Activated naive CD8-positive, alpha-beta T cell treated with anti-CD3 and anti-CD28 coated beads, Interleukin-2, amount 50 U/mL, for 24 hours (primary cell): ENCODE measurements at regions not wholly inside any gene's neighbourhood (a gene's known extent, or its start where the extent isn't known, plus 50 kb on each side); places are given as distances from the start of the nearest gene placed in this dataset.

Experiments
- ATAC-seq: fragments of 150-1000 bp; cut with Tn5 transposase; one replicate; pipeline ENCODE4 v1.10.0; 2021
- DNase-seq: peaks from one replicate; pipeline ENCODE4 v3.0.0; 2021
- H3K27ac Mint-ChIP-seq: one replicate; pipeline ENCODE4 v1.8.0; 2021; ENCODE audit warnings: mild to moderate bottlenecking, mixed read lengths
- H3K27me3 Mint-ChIP-seq: one replicate; pipeline ENCODE4 v1.8.0; 2021; ENCODE audit warnings: mixed read lengths
- H3K36me3 Mint-ChIP-seq: one replicate; pipeline ENCODE4 v1.8.0; 2021; ENCODE audit warnings: low read depth, mixed read lengths
- H3K4me1 Mint-ChIP-seq: one replicate; pipeline ENCODE4 v1.8.0; 2021; ENCODE audit warnings: mixed read lengths
- H3K4me3 Mint-ChIP-seq: one replicate; pipeline ENCODE4 v1.8.0; 2021; ENCODE audit warnings: mild to moderate bottlenecking, moderate library complexity, mixed read lengths
- H3K9me3 Mint-ChIP-seq: one replicate; pipeline ENCODE4 v1.8.0; 2021; ENCODE audit warnings: mixed read lengths

DNA sequence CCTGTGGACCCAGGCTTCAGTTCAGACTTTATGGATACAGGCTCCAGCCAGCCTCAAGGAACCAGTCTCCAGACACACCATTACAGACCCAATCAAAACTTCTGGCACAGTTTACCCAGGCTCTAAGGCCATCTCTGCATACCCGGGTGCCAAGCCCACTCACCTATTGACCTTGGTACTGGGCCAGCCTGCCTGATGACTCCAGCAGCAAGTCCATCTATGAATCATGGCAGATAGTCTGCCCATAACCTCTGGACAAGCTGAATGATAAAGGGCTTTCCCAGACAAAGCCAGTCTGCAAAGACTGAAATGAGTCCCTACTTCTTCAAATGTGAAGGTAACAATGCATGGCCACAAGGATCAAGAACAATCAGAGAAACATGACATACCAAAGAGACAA is 1327.1 kb upstream of the C9orf72 start:
- Mint-ChIP-seq H3K4me3 (no peak overlapping the region), H3K4me1 (no peaks in the 10 kb centered on the region), H3K27ac (no peak overlapping the region), H3K27me3 (no peaks in the 10 kb centered on the region), H3K36me3 (no peaks in the 10 kb centered on the region), H3K9me3 (no peaks in the 10 kb centered on the region)
- ATAC-seq (no peak), DNase-seq (no peak)

DNA sequence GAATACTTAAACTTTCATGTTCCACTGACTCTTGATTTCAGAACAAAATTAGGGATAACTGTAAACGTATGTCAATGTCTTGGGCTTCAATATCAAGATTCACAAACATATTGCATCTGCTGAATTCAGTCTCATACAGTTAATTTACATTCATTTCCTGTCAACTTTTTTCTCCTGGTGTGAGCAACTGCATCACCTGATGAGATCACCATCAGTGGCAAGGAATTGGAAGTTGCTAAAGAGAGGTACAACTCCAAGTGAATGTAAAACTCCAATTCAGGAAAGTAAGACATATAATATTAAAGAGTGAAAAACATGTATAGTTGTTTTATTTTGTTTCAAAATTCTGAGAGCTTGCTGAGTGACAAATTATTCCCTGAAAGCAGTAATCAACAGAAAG is 1336.2 kb upstream of the C9orf72 start:
- ATAC-seq = no peak
- Mint-ChIP-seq H3K27ac (no peak overlapping the region), H3K4me1 (no peaks in the 10 kb centered on the region), H3K36me3 (no peaks in the 10 kb centered on the region), H3K27me3 (no peaks in the 10 kb centered on the region), H3K4me3 (no peak overlapping the region), H3K9me3 (peaks cover 4% of the 10 kb centered on the region)
- no peak for DNase-seq

DNA sequence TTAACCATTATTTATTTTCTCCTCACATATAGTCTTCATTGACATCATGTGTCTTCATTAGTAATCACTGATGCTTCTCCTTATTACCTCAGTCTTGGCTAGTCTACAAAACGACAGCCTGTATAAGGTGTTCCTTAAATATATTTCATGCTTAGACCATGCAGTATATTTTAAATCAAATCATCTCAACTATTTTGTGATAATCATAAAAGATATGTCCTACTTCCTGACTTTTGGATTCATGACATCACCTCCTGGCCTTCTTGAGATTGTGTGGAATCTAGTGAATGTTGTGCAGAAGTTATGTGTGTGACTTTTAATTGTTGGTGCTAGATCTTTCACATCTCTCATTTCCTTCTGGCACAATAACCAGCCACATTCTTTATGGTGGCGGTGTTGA is 1339.3 kb upstream of the C9orf72 start:
- ATAC-seq = no peak
- Mint-ChIP-seq H3K36me3 (no peaks in the 10 kb centered on the region), H3K27me3 (no peaks in the 10 kb centered on the region), H3K4me1 (no peaks in the 10 kb centered on the region), H3K9me3 (no peaks in the 10 kb centered on the region), H3K4me3 (no peak overlapping the region), H3K27ac (no peak overlapping the region)
- DNase-seq = no peak

DNA sequence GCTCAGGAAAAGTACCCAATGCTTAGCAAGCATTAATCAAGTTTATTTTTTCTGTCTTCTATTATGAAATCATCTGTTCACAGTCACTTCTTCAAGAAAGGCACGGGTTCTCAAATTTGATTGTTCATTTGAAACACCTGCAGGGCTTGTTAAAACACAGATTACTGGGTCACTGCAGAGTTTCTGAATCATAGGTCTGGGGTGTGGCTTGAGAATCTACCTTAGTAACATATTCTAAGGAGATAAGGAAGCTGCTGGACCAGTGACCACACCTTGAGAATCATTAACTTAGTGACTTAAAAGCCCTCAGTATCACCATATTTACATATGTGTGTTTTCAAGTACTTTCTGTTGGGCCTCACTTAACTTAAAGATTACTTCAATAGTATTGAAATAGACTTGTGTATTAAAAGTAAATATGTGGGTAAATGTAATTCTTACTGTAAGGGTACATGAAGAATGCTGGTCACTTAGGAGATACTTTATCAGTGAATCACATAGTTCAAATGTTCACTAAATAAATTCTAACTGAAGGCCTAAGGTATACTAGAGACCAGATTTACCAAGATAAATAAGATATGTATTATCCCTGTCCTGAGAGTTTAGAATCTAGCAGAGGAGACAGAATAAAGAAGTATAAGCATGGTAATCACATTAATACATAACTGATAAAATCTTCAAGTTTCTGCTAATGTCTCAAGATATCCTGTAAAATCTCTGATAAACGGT is 1342.1 kb upstream of the C9orf72 start:
- Mint-ChIP-seq H3K27me3 (no peaks in the 10 kb centered on the region), H3K36me3 (no peaks in the 10 kb centered on the region), H3K9me3 (no peaks in the 10 kb centered on the region), H3K4me1 (no peaks in the 10 kb centered on the region), H3K27ac (no peak overlapping the region), H3K4me3 (no peak overlapping the region)
- DNase-seq (no peak), ATAC-seq (no peak)

DNA sequence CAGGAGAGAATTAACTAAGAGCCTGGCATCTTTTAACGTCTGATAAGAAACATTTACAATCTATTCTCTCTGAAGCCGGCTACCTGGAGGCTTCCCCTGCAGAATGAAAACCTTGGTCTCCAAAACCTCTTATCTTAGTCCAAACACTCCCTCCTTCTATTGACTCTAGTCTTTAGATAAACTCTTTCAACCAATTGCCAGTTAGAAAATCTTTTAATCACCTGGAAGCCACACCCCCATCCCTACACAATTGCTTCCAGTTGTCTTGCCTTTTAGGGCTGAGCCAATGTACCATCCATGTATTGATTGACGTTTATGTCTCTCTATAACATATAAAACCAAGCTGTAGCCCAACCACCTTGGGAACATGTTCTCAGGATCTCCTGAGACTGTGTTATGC is 1343.1 kb upstream of the C9orf72 start:
- ATAC-seq (no peak), DNase-seq (no peak)
- no peaks in the 10 kb centered on the region for H3K9me3 Mint-ChIP-seq
- H3K36me3 Mint-ChIP-seq = no peaks in the 10 kb centered on the region
- H3K27me3 Mint-ChIP-seq = no peaks in the 10 kb centered on the region
- H3K4me3 Mint-ChIP-seq = no peak overlapping the region
- H3K27ac Mint-ChIP-seq = no peak overlapping the region
- no peaks in the 10 kb centered on the region for H3K4me1 Mint-ChIP-seq

DNA sequence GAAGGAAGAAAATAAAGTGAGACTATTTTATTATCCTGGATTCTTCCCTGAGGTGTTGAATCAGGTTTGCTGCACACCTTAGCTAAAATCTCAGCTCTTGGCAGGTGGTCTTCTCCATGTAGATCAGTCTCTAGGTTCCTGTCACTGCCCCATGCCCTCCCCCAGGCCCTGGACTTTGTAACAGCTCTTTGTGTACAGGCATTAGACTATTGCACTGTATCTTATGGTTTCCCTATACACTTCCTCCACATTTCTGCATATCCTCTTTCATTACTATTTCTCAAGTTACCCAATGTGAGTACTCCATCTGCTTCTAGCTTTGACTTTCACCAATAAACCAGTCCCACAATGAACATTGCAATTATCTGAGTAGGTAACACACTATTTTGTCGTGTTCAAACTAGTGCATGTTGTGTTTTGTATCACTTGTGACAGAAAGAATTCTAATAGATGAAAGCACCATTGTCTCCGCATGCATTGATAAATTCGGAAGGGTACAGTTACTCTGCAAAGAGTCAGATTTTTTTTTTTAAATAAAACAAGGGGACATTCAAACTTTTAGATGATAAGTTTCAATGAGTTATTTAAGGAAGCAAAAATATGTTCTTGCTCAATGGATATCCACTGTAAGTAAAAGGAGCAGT is 1348.7 kb upstream of the C9orf72 start:
- Mint-ChIP-seq H3K4me1 (no peaks in the 10 kb centered on the region), H3K27ac (no peak overlapping the region), H3K27me3 (no peaks in the 10 kb centered on the region), H3K36me3 (no peaks in the 10 kb centered on the region), H3K9me3 (no peaks in the 10 kb centered on the region), H3K4me3 (no peak overlapping the region)
- DNase-seq (no peak), ATAC-seq (no peak)

DNA sequence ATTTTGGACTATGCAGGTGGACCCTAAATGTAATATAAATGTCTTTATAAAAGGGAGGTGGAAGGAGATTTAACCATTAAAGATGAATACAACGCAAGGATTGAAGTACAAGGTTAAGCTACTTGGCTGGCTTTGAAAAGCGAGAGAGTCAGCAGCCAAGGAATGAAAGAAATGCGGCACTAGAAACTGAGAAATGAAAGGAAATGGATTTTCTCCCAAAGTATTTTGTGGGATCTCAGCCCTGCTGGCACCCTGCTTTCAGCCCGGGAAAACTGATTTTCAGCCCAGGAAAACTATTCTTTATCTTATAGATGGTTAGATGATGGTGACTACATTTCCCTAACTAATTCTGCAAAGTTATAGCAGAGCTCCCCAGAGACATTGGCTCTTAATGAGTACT is 1349.6 kb upstream of the C9orf72 start:
- Mint-ChIP-seq H3K27ac (no peak overlapping the region), H3K9me3 (no peaks in the 10 kb centered on the region), H3K36me3 (no peaks in the 10 kb centered on the region), H3K27me3 (no peaks in the 10 kb centered on the region), H3K4me1 (no peaks in the 10 kb centered on the region), H3K4me3 (no peak overlapping the region)
- DNase-seq = no peak
- ATAC-seq = no peak

DNA sequence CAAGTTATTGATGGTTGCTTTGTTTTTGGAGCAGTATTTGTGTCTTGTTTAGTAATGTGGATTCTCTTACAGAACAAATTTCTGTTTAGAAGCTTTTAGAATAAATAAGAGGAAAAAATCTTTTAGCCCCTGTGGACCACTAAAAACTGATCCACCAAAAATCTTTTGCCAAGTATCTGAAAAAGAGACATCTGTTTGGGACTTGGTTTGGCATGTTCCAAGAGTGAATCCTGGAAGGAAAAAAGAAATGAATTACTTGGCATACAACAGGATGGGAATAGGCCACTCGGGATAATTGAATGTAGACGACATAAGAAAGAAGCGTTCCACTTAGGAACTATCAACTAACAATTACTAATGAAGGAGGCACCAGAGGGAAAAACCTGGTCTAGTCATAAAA is 1350.1 kb upstream of the C9orf72 start:
- Mint-ChIP-seq H3K27me3 (no peaks in the 10 kb centered on the region), H3K27ac (no peak overlapping the region), H3K4me1 (no peaks in the 10 kb centered on the region), H3K9me3 (no peaks in the 10 kb centered on the region), H3K36me3 (no peaks in the 10 kb centered on the region), H3K4me3 (no peak overlapping the region)
- ATAC-seq = no peak
- DNase-seq = no peak

DNA sequence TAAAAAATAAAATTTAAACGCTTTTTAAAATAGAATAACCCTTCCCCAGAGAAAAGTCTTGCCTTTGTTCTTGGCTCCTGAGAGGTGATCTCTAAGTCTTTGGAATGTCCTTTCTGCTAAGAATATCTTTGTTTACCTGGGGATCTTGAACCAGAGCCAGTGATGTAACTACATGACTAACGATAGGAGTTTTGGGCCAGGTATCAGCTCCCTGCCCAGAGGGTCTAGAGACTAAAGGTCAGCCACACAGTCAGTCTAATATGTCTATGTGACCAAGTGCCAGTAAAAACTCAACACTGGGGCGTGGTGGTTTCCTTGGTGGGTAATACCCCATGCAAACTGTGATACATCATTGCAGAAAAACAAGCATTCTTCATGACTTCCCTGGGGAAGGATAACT is 1351.9 kb upstream of the C9orf72 start:
- Mint-ChIP-seq H3K4me1 (no peaks in the 10 kb centered on the region), H3K27ac (no peak overlapping the region), H3K36me3 (no peaks in the 10 kb centered on the region), H3K9me3 (no peaks in the 10 kb centered on the region), H3K4me3 (no peak overlapping the region), H3K27me3 (no peaks in the 10 kb centered on the region)
- ATAC-seq = no peak
- DNase-seq = no peak

DNA sequence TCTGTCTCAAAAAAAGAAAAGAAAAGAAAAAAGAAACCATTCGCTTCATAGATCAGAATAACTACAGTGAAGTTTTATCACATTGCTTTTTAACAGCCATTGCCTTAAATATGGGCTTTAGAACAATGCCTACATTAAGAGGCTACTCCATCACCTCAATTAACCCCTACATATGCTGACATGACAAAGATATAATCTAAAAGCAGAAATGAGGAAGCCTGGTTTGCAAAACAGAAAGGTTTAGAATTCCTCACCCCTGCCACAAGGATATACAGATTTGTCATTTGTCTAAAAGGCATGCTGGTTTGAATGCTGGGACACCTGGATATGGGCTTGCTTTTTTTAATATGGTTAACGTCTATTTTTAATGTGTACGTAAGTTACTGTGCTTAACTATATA is 1353.0 kb upstream of the C9orf72 start:
- no peak for DNase-seq
- H3K9me3 Mint-ChIP-seq = no peaks in the 10 kb centered on the region
- H3K4me1 Mint-ChIP-seq = no peaks in the 10 kb centered on the region
- no peak overlapping the region for H3K4me3 Mint-ChIP-seq
- no peak for ATAC-seq
- no peak overlapping the region for H3K27ac Mint-ChIP-seq
- no peaks in the 10 kb centered on the region for H3K27me3 Mint-ChIP-seq
- no peaks in the 10 kb centered on the region for H3K36me3 Mint-ChIP-seq

DNA sequence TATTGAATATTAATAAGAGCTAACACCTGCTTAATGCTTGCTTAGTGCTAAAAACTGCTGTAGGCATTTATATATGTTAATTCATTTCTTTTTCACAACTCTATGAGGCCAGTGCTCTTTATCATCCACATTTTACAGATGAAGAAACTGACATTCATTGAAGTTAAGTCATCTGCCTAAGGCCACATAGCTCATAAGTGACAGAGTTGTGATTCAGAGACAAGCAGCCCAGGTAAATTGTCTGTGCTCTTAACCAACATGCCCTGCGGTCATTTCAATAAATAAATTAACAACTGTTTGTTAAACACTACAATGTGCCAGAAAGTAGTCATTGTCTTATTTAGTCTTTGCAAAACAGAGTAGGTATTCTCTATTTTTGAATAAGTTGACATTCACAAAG is 1354.4 kb upstream of the C9orf72 start:
- Mint-ChIP-seq H3K4me3 (no peak overlapping the region), H3K9me3 (no peaks in the 10 kb centered on the region), H3K27ac (no peak overlapping the region), H3K27me3 (no peaks in the 10 kb centered on the region), H3K4me1 (no peaks in the 10 kb centered on the region), H3K36me3 (no peaks in the 10 kb centered on the region)
- DNase-seq = no peak
- no peak for ATAC-seq

DNA sequence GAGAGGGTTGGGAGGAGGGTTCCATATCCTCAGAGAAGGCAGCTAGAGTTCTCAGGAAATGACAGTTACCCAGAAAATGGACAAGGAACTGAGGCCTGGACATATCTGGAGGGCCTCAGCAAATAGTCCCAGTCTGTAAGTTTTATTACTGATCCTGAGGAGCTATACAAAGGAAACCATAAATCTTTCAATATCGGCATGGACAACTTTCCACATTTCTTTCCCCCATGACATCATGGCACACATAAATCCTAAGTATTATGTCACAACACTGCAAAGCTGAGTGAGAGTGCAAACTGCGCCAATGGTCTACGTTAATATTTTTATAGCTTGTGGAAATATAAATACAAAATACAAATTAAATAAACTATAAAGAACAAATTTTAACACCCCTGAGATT is 1356.2 kb upstream of the C9orf72 start:
- H3K27me3 Mint-ChIP-seq = no peaks in the 10 kb centered on the region
- no peak overlapping the region for H3K4me3 Mint-ChIP-seq
- no peak overlapping the region for H3K27ac Mint-ChIP-seq
- no peak for DNase-seq
- no peaks in the 10 kb centered on the region for H3K9me3 Mint-ChIP-seq
- no peaks in the 10 kb centered on the region for H3K36me3 Mint-ChIP-seq
- no peak for ATAC-seq
- H3K4me1 Mint-ChIP-seq = no peaks in the 10 kb centered on the region

DNA sequence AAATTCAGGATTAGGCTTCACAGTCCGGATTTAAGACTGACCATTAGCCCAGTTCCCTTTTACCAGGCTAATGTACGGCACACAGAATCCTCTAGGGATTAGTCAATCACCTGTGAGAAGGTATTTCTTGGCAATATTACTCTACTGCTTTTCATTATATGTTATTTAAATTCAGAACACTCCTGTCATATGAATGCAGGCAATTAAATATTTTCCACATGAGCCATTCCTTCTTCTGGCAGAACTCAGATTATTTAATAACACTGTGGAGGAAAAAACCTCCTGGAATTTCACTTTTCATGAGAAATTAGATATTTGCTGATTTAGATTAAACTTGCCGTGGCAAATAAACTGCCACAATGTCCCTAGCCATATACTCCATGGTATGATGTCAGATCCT is 1357.5 kb upstream of the C9orf72 start:
- ATAC-seq = no peak
- no peak overlapping the region for H3K4me3 Mint-ChIP-seq
- no peak overlapping the region for H3K27ac Mint-ChIP-seq
- no peaks in the 10 kb centered on the region for H3K9me3 Mint-ChIP-seq
- no peak for DNase-seq
- H3K4me1 Mint-ChIP-seq = no peaks in the 10 kb centered on the region
- no peaks in the 10 kb centered on the region for H3K27me3 Mint-ChIP-seq
- no peaks in the 10 kb centered on the region for H3K36me3 Mint-ChIP-seq

DNA sequence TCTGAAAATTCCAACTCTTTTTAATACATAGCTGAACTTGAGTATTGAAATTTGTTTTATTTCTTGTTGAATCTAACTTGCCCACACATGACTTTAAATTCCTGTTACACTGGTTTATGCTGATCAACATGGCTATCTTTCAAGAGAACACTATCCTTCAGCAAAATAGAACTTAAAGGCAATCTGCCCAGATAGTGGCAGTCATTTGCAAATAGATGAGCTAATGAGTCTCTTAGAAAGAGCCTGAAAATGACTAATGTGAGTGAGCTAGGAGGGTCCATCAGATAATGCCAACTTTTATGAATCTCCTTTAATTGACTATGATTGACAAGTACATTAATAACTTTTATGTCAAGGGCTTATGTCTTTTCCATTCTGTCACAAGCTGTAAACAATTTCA is 1360.8 kb upstream of the C9orf72 start:
- ATAC-seq = no peak
- Mint-ChIP-seq H3K4me1 (no peaks in the 10 kb centered on the region), H3K27me3 (no peaks in the 10 kb centered on the region), H3K27ac (no peak overlapping the region), H3K4me3 (no peak overlapping the region), H3K9me3 (peaks cover 4% of the 10 kb centered on the region), H3K36me3 (no peaks in the 10 kb centered on the region)
- DNase-seq = no peak

DNA sequence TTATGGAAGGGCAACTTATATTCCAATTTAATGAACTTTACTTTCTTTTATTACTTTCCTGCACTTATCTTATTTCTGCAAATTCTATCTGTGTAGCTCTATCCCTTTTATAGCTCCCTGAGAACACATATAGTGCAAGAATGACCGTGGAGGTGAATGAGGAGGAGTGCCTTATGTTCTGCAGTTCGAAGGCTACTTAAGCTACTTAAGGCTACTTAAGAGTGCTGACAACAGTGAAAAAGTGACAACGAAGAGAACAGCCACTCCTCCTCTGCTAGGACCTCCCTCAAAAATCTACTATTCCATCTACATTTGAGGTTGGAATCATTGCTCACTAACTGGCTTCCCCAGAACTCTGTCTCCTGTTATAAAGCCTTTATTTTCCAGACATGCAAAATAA is 1365.7 kb upstream of the C9orf72 start:
- H3K9me3 Mint-ChIP-seq = peaks cover 4% of the 10 kb centered on the region
- no peak overlapping the region for H3K4me3 Mint-ChIP-seq
- no peaks in the 10 kb centered on the region for H3K4me1 Mint-ChIP-seq
- ATAC-seq = no peak
- no peaks in the 10 kb centered on the region for H3K27me3 Mint-ChIP-seq
- no peak overlapping the region for H3K27ac Mint-ChIP-seq
- DNase-seq = no peak
- H3K36me3 Mint-ChIP-seq = no peaks in the 10 kb centered on the region

DNA sequence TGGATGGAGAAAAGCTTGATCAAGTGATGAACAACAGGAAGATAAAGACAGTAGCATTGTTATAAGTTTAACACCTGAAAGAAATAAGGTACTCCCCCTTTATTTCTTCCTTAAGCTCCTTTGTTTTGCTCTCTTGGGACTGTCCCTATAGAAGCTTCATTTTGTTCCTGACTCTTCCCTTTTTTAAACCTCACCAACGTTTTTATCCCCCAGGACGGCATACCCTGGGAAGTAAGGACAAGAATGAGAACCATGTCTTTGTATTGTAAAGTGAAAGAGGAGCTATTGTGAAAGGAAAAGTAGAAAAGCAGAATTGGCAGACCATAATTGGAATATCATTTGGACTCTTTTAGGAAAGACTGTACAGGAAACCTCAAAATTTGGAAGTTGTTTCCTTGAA is 1368.6 kb upstream of the C9orf72 start:
- no peak for DNase-seq
- Mint-ChIP-seq H3K27me3 (no peaks in the 10 kb centered on the region), H3K9me3 (peaks cover 3% of the 10 kb centered on the region), H3K27ac (no peak overlapping the region), H3K4me1 (no peaks in the 10 kb centered on the region), H3K36me3 (no peaks in the 10 kb centered on the region), H3K4me3 (no peak overlapping the region)
- ATAC-seq = no peak
